ENCODE measurements at regions not wholly inside any gene's neighbourhood (a gene's known extent, or its start where the extent isn't known, plus 50 kb on each side); places are given as distances from the start of the nearest gene placed in this dataset.
A peak's percentile ranks its signal among the peaks of the same experiment; 100 is the strongest.

DNA sequence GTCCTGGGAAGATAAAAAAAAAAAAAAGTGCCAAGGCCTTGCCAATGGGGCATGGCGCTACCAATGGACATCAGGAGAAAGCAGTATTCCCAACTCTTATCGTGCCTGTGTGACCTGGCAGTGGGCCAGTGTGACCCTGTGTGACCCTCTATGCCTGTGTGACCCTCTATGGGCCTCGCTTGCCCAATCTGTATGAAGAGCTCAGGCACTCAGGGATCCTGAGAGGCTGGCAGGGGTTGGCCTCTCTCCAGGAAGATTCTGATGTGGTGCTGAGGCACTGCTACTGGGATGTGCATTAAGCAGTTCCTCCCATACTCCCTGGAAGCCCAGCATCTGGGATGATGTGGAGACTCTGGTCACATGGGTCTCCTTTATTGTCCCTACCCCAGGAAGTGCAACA is 179.2 kb downstream of the MACROH2A1 start:
- no peaks in the 10 kb centered on the region for H4K20me1 ChIP-seq
- H3K4me2 ChIP-seq = peak overlapping the region in 10 of 11 experiments; percentile 44 to 96 (median 86); a peak in 18 of 22 replicates
- H3K36me3 ChIP-seq = no peaks in the 10 kb centered on the region
- peak overlapping the region in 1 of 11 experiments; percentile 24; a peak in 1 of 22 replicates for H3K9ac ChIP-seq
- H3K9me3 ChIP-seq (replicated peaks in 1 of 11) = no peaks in the 10 kb centered on the region
- no peak overlapping the region for H3K4me3 ChIP-seq
- H3K27me3 ChIP-seq = no peaks in the 10 kb centered on the region
- peak overlapping the region in 8 of 11 experiments; percentile 50 to 94 (median 92); a peak in 14 of 22 replicates for H3K27ac ChIP-seq
- TF ChIP-seq Cebpa-rat (IDR thresholded peaks at IDR 0.05) = no peak
- H3K4me1 ChIP-seq = peaks cover 47 to 100% (median 87%) of the 10 kb centered on the region in 10 experiments

DNA sequence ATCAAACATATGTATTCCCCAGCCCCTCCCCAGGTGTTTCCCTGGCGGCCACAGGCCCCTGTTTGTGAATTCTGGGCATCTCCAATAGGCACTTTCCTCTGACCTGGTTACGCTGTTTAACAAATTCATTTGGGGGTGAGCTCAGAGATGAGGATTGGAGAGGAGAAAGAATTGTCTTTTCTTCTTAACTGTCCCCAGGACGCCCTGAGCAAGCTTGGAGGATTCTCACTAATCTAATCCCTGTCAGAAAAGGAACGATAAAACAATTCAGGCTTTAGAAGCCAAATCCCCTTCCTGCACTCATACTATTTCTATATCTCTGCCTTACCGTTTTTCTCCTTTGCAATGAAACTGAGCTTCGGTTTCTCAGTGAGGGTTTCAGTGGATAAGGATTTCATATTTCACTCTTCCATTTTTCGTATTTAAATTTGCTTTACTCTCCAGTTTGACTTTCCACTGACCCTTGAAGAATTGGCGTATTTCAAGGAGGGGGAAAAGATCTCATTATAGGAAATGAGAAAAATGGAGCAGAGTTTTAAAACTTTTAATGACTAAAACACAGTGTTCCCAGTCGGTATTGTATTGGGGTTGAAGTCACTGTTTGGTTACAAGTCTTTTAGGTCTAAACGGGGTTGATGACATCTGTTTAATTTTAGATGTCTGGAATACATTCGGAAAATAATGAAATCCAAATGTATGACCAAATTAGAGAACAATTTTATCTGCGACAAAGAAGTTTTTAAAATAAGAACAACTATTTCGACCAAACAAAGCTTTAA is 180.1 kb downstream of the MACROH2A1 start:
- no peaks in the 10 kb centered on the region for H3K27me3 ChIP-seq
- H3K27ac ChIP-seq = peak overlapping the region in 7 of 11 experiments; percentile 29 to 94 (median 87); a peak in 13 of 22 replicates
- H3K4me1 ChIP-seq = peaks cover 45 to 100% (median 87%) of the 10 kb centered on the region in 10 experiments
- no peaks in the 10 kb centered on the region for H3K9me3 ChIP-seq (replicated peaks in 1 of 11)
- H3K4me2 ChIP-seq = peak overlapping the region in 4 of 11 experiments; percentile 13 to 96 (median 56); a peak in 5 of 22 replicates
- H3K4me3 ChIP-seq = no peak overlapping the region
- no peak overlapping the region for H3K9ac ChIP-seq
- no peaks in the 10 kb centered on the region for H3K36me3 ChIP-seq
- H4K20me1 ChIP-seq = no peaks in the 10 kb centered on the region
- no peak for TF ChIP-seq Cebpa-rat (IDR thresholded peaks at IDR 0.05)

DNA sequence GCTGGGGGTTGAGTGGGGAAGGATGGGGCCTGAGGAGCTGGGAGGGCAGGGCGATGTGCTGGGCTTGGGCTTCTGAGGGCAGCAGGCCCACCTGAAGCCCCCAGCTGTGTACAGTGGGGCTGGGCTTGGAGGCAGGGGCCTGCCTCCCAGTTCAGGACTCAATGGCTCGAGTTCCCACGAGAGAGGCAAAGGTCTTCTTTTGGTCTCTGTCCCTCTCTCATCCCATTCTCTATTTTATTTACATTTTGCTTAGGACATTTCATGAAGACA is 180.6 kb downstream of the MACROH2A1 start:
- Histone ChIP-seq H3K4me1 (peaks cover 45 to 100% (median 87%) of the 10 kb centered on the region in 10 experiments), H4K20me1 (no peaks in the 10 kb centered on the region), H3K27me3 (no peaks in the 10 kb centered on the region), H3K36me3 (no peaks in the 10 kb centered on the region), H3K9ac (no peak overlapping the region), H3K4me2 (peak overlapping the region in 4 of 11 experiments; percentile 7 to 87 (median 16); a peak in 5 of 22 replicates), H3K4me3 (no peak overlapping the region), H3K9me3 (replicated peaks in 1 of 11) (no peaks in the 10 kb centered on the region), H3K27ac (peak overlapping the region in 7 of 11 experiments; percentile 29 to 94 (median 87); a peak in 13 of 22 replicates)
- no peak for TF ChIP-seq Cebpa-rat (IDR thresholded peaks at IDR 0.05)

DNA sequence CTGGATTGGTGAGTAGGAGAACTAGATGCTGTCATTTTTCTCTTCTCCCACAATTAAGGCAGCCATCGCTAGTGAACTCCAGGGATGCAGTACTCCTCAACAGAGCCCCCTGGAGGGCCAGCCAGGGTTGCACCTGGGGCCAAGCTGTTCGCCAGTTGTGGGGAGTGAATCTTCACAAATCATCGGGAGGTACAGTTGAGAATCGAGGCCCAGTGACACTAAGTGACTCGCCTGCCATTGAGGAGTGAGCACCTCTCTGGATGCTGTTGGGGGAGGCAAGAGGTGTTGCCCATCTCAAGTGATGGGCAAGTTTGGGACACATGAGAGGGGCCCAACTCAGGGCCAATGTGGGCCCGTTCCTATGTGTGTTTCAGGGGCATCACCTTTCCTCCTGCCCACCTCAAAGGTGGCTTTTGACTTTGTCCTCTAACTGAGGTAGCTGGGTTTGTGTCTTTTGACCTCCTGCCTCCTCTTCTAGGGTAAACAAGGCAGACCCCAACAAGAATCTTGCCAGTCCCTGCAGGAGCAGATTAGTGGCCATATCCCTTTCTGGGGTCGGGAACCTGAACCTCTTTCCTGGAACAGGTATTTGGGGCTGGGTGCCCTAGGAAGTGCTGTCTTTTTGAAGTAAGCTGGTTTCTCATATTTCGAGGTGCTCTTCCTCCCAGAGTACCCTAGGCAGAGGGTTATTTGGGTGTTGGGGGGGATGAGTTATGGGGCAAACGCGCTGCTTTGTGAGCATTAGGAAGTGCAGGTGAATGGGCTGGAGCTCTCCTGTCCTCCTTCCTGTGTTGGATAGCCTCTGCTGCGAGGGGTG is 181.2 kb downstream of the MACROH2A1 start:
- TF ChIP-seq Cebpa-rat (IDR thresholded peaks at IDR 0.05) = no peak
- Histone ChIP-seq H3K4me3 (no peak overlapping the region), H3K9me3 (replicated peaks in 1 of 11) (no peaks in the 10 kb centered on the region), H3K4me2 (peak overlapping the region in 4 of 11 experiments; percentile 86 to 95 (median 86); a peak in 6 of 22 replicates), H3K9ac (peak overlapping the region in 1 of 11 experiments; percentile 18; a peak in 1 of 22 replicates), H3K4me1 (peaks cover 45 to 100% (median 87%) of the 10 kb centered on the region in 10 experiments), H4K20me1 (no peaks in the 10 kb centered on the region), H3K27ac (peak overlapping the region in 8 of 11 experiments; percentile 27 to 94 (median 88); a peak in 14 of 22 replicates), H3K36me3 (no peaks in the 10 kb centered on the region), H3K27me3 (no peaks in the 10 kb centered on the region)

DNA sequence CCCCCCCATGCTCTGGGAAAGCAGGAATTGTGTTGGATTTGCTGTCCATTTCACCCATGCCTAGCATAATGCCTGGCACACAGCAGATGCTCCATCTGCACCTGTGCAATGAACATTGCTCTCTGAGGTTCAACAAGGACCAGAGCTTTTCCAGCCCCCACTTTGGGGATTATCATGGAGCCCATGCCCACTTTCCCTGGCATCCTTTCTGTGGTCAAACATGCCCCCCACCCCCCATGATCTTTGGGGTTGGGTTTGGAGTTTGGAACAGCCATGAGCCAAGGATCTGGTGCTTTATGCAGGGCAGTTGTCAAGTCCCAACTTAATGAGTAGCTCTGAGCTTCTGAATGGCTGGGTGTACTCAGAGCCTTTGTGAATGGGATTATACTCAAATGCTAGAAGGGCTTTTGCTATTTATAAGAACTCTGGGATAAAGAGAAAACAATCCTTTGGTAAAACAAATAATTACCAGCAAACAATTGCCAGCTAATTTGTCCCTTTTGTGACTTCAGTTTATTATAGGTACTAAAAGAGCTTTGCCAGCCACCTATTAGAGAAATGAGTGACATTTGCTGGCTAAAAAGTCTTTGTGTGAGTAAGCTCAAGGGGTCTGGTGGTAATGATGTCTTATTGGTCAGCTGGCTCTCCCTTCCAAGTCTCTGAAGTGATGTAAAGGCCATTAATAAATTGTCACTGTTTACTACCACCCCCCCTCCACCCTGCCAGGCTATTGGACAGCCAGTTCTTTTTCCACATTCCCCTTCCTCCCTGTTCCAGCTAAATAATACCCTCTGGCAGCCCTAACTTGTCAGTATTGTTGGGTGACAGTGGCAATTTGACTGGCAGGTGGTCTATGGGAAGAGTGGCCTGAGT is 182.3 kb downstream of the MACROH2A1 start:
- H3K36me3 ChIP-seq = no peaks in the 10 kb centered on the region
- H4K20me1 ChIP-seq = no peaks in the 10 kb centered on the region
- no peaks in the 10 kb centered on the region for H3K9me3 ChIP-seq (replicated peaks in 1 of 11)
- H3K4me1 ChIP-seq = peaks cover 56 to 100% (median 87%) of the 10 kb centered on the region in 10 experiments
- peak overlapping the region in 8 of 11 experiments; percentile 63 to 95 (median 86); a peak in 15 of 22 replicates for H3K4me2 ChIP-seq
- no peak overlapping the region for H3K4me3 ChIP-seq
- H3K27me3 ChIP-seq = no peaks in the 10 kb centered on the region
- no peak for TF ChIP-seq Cebpa-rat (IDR thresholded peaks at IDR 0.05)
- peak overlapping the region in 3 of 11 experiments; percentile 70 to 83 (median 76); a peak in 3 of 22 replicates for H3K9ac ChIP-seq
- H3K27ac ChIP-seq = peak overlapping the region in 9 of 11 experiments; percentile 27 to 94 (median 87); a peak in 16 of 22 replicates

DNA sequence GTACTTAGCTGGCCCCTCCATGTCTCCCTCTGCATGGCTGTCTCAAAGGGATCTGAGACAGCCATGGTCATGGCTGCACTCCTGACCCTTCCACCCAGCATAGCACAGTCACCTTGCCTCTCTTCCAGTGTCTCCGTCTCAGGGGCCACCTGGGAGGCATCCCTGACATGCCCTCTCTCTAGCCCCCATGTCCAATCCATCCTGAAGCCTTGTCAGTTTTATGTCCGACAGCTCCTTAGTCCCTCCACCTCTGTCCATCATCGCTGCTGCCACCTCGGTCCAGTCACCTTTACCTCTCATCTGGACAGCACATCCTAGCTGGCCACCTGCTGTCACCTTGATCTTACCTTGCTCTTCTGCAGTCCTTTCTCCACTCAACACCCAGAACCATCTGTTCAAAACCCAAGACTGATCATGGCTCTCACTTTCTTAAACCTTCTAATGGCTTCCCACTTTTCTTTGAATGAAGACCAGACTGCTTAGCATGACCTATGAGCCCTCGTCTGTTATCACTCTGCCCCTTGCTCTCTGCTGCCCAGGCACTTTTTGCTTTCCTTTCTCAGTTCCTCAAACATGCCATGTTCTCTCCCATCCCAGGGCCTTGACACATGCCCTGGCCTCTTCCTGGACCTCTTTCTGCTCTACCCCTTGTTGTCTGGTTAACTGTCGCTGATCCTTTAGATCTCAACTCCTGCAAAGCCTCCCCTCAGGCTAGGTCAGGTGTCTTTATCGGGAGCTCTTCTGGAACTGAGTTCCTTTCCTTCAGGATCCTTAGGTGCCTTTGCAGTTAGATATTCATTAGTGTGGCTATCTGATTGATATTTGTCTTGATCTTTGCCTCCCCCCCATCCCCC is 181.8 kb upstream of the PITX1 start:
- Histone ChIP-seq H3K9me3 (replicated peaks in 1 of 11) (no peaks in the 10 kb centered on the region), H3K4me1 (peaks cover 58 to 100% (median 87%) of the 10 kb centered on the region in 10 experiments), H3K27ac (peak overlapping the region; percentile 18 to 94 (median 82); a peak in 21 of 22 replicates), H4K20me1 (no peaks in the 10 kb centered on the region), H3K9ac (peak overlapping the region in 7 of 11 experiments; percentile 57 to 83 (median 70); a peak in 13 of 22 replicates), H3K4me2 (peak overlapping the region; percentile 36 to 95 (median 82)), H3K4me3 (no peak overlapping the region), H3K27me3 (no peaks in the 10 kb centered on the region), H3K36me3 (no peaks in the 10 kb centered on the region)
- peak in 1 of 11 experiments; percentile 7; a peak in 2 of 22 replicates for TF ChIP-seq Cebpa-rat (IDR thresholded peaks at IDR 0.05)

DNA sequence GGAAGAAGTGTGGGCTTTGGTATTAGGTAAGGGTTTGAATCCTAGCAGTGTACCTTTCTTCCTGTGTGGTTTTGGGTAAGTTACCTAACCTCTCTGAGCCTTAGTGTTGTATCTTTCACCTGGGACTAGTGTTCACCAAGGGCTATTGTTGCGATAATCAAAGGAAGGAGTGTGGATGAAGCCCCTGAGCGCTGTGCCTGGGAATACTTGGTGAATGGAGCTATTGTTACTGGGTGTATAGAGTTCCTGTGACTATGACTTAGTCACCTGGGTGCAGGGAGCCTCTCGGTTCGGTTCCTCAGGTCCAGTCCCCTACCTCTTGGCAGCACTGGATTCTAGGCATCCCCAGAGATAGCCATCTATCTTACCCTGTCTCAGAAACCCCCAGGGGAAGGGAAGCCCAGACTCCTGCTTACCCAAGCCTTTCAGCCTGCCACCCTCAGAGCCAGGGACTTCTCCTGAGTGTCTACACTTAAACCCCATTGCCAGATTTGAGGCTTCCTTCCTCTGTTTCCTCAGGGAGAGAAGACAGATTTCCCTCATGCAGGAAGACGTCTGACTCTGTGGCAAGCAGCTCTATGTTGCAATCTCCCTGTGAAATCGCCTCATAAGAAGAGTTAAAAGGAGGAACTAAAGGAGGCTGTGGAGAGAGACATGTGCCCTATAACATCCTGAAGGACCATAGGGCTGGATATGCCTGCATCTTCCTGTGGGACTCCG is 181.0 kb upstream of the PITX1 start:
- Histone ChIP-seq H3K4me2 (peak overlapping the region; percentile 36 to 95 (median 82)), H3K9me3 (replicated peaks in 1 of 11) (no peaks in the 10 kb centered on the region), H3K9ac (peak overlapping the region in 10 of 11 experiments; percentile 40 to 83 (median 66); a peak in 16 of 22 replicates), H4K20me1 (no peaks in the 10 kb centered on the region), H3K36me3 (no peaks in the 10 kb centered on the region), H3K4me1 (peaks cover 54 to 100% (median 87%) of the 10 kb centered on the region in 10 experiments), H3K27me3 (no peaks in the 10 kb centered on the region), H3K27ac (peak overlapping the region; percentile 10 to 94 (median 82); a peak in 21 of 22 replicates), H3K4me3 (peak overlapping the region in 2 of 10 experiments; percentile 5 to 13; a peak in 2 of 20 replicates)
- peak; percentile 95 to 99 (median 98) for TF ChIP-seq Cebpa-rat (IDR thresholded peaks at IDR 0.05)
